Fibroblast of gingiva (primary cell): ENCODE measurements at regions not wholly inside any gene's neighbourhood (a gene's known extent, or its start where the extent isn't known, plus 50 kb on each side); places are given as distances from the start of the nearest gene placed in this dataset.
"Not testable (repeated sequence)": the region's sequence is repeated elsewhere in the genome, so short reads cannot be mapped to it uniquely, and the experiment has no call there.

Experiments
- DNase-seq: peaks from one replicate; pipeline ENCODE4 v3.0.0-alpha.2; 2011; ENCODE audit warnings: low read depth

DNA sequence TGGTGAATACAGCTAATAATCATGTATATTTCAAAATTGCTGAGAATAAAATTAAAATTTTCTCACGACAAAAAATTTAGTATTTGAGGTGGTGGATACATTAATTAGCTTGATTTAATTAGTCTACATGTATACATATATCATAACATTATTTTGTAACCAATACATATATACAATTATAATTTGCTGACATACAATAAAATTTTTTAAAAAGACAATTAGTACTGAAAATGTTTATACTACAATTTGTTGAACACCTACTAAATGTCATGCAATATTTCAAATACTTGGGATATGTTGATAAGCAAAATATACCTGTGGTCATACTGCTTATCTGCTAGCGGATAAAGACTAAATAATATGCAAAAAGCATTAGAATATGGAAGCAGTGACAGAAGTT lies 586.5 kb downstream of the SLITRK6 start:
- DNase-seq, result no peak

DNA sequence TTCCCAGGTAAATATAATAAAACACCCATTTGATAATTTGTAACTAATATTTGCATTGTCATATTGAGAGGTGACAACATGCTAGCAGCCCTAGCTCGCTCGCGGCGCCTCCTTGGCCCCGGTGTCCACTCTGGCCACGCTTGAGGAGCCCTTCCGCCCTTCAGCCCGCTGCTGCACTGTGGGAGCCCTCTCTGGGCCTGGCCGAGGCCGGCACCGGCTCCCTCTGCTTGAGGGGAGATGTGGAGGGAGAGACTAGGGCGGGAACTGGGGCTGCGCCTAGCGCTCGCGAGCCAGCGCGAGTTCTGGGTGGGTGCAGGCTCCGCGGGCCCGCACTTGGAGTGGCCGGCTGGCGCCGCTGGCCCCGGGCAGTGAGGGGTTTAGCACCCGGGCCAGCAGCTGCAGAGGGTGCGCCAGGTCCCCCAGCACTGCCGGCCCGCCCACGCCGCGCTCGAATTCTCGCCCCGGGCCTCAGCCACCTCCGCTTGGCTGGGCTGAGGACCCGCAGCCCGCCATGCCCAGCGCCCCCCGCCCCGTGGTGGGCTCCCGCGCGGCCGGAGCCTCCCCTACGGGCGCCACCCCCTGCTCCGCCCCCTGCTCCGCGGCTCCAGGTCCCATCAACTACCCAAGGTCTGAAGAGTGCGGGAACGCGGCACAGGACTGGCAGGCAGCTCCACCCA lies 594.4 kb downstream of the SLITRK6 start:
- no peak for DNase-seq

- no peak for DNase-seq
Measured at GRCh38 chr13:85197431-85197830, 601.8 kb downstream of the SLITRK6 start.

DNA sequence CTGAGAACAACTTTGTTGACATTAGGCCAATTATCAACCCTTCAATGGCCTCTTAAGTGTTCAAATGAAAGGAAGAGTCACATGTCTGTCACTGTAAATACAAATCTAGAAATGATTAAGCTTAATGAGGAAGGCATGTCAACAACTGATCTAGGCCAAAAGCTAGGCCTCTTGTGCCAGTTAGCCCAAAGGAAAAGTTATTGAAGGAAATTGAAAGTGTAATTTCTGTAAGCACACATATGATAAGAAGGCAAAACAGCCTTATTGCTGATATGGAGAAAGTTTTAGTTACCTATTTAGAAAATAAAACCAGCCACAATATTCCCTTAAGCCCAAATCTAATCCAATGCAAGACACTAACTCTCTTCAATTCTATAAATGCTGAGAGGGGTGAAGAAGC lies 604.7 kb downstream of the SLITRK6 start:
- no peak for DNase-seq

GRCh38 chr13:85191996-85192718 lies 607.1 kb downstream of the SLITRK6 start:
- DNase-seq, result no peak

DNA sequence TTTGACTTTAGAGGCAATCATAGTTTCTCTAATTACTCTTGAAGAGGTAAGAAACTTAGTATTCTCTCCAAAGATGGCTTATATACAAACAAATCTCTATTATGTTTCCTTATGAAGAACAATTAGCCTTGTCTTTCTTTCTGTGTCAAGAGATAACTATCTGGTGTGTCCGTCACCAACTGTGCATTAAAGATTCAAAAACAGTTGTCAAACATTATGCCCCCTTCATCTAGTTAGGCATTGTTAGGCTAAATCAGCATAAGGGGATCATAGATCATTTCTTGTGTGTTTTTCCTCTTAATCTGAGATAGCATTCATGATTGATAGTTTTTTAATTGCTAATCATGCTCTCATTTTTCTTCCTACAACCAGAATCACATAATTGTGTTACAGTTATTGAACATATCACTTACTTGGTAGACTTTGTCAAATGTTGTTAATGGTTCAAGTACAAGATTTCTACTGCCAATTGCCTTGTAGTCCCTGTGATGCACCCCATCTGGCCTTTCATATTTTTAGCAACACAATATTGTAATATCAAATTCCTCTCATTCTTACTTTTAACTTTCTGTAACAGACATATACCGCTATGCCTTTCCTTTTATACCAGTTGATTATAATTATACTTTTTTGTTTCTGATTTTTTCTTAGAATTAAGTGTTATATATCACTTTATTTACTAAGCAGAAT lies 612.7 kb downstream of the SLITRK6 start:
- no peak for DNase-seq

- no peak for DNase-seq
Measured at GRCh38 chr13:85174291-85174690, 624.9 kb downstream of the SLITRK6 start.

DNA sequence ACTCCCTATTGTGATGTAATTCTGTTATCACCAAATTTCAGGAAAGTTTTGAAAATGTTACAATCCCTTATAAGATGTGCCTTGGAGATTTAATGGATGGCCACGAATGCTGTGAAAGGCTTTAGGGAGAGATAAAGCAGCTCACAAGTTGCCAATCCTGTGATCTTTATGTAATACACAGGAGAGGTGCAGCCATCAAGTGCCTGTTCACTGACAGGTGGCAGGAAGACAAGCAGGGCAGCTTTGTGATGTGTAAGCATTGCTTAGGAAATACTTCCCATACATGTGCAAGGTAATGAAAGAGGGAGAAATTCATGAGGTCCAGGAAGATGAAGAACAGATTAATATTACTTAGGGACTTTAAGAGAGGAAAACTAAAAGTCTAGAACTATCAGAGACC lies 628.8 kb downstream of the SLITRK6 start:
- no peak for DNase-seq

DNA sequence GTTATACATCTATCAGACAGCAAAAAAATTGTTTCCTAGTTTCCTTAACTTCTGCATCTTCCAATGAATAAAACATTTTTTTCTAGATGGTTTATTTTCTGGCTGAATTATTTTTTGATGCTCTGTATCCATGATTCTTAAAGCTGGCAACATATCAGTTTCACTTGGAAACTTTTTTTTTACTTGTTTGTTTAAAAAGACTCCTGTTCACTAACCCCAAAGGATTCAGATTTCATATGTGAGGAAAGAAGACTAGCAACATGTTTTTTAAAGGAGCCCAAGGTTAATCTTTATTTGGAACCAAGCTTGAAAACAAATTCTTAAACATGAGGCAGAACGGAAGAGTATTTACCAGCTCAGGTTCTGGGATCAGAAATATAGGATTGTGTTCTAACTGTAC lies 632.3 kb downstream of the SLITRK6 start:
- peak; percentile 38 for DNase-seq

GRCh38 chr13:85163063-85163462 lies 636.2 kb downstream of the SLITRK6 start:
- DNase-seq, result no peak

DNA sequence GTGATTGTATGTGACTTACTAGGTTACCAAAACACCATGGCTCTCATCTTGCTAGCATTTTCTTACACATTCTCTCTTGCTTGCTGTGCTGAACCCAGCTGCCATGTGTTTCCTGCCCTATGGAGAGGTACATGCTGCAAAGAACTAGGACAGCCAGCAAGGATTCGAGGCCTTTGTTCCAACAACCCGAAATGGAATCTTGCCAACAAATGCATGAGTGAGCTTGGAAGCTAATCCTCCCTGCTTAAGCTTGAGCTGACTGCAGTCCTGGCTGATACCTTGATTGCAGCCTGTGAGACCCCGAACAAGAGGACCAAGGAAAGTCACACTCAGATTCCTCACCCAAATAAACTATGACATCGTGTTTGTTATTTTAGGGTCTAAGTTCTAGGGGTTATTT lies 651.2 kb downstream of the SLITRK6 start:
- DNase-seq, result no peak

- DNase-seq, result no peak
Measured at GRCh38 chr13:85142351-85142927, 656.8 kb downstream of the SLITRK6 start.

DNA sequence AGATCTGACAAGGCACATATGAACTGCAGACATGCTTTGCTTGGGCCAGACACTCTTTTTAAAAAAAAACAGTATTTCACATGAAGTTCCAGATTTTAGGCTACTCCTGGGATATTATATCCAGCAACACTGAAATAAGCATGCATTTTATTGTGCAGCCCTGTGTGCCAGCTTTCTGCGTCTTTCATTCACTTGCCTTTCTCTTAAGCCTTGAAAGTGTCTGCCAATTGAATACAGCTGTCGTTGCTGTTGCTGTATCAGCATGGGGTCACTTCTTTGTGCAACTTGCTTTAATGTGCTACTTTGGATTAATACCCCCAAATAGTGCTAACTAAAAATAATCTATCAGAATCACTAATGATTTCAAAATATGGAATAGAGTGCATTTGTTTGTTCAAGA lies 657.8 kb downstream of the SLITRK6 start:
- DNase-seq, result no peak

DNA sequence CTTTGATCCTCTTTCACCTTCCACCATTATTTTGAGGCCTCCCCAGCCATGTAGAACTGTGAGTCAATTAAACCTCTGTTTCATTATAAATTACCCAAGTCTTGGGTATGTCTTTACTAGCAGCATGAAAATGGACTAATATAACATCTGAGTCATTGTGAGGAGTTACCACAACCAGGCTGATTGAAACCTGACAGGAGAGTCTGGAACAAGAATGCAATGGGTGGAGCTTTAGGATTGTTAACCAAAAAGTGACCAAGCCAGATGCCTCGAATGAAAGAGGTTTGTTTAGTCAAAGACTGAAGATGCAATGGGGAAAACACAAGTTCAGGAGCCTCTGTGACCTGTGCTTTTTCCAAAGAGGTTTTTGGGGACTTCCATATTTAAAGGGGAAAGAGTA lies 659.0 kb downstream of the SLITRK6 start:
- DNase-seq, result no peak

- DNase-seq, result no peak
Measured at GRCh38 chr13:85137516-85137915, 661.7 kb downstream of the SLITRK6 start.

- DNase-seq, result no peak
Measured at GRCh38 chr13:85132986-85133385, 666.2 kb downstream of the SLITRK6 start.

DNA sequence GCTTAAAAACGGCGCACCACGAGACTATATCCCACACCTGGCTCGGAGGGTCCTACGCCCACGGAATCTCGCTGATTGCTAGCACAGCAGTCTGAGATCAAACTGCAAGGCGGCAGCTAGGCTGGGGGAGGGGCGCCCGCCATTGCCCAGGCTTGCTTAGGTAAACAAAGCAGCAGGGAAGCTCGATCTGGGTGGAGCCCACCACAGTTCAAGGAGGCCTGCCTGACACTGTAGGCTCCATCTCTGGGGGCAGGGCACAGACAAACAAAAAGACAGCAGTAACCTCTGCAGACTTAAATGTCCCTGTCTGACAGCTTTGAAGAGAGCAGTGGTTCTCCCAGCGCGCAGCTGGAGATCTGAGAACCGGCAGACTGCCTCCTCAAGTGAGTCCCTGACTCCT lies 675.7 kb downstream of the SLITRK6 start:
- not testable (repeated sequence) for DNase-seq

DNA sequence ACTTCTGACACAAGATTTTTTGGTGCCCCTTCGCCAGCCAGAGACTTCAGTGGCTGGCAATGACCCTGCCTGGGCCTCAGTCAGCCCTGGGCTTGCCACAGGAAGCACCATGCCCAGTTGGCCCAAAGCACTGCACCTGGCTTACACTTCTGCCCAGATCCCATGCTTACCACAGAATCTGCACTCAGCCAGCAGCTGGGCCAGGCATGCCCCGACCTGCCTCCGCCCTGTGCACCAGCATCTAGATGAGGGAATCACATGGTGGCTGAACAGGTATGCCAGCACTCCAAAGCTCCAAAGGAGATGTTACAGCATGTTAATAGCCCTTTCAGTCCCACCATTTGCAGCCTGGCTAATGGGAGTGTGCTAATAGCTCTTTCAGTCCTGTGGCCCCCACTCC lies 690.9 kb downstream of the SLITRK6 start:
- no peak for DNase-seq

GRCh38 chr13:85099245-85099644 lies 700.0 kb downstream of the SLITRK6 start:
- DNase-seq, result no peak

- DNase-seq, result no peak
Measured at GRCh38 chr13:85095418-85096272, 703.6 kb downstream of the SLITRK6 start.

- peak; percentile 1 for DNase-seq
Measured at GRCh38 chr13:85093808-85094207, 705.4 kb downstream of the SLITRK6 start.
